Gastroesophageal sphincter (tissue), 3 donors: ENCODE measurements at regions not wholly inside any gene's neighbourhood (a gene's known extent, or its start where the extent isn't known, plus 50 kb on each side); places are given as distances from the start of the nearest gene placed in this dataset.

Experiments
- CTCF ChIP-seq, 4 experiments: fragments of 200-600 bp in 2 of 4; fragments of 450-650 bp in 2 of 4; sonication (generic) in 1 of 4; IDR thresholded peaks; one replicate each; pipeline ENCODE4 v1.5.1; 2017 to 2019; ENCODE audit warnings: antibody characterized with exemption in 4 of 4, mild to moderate bottlenecking in 2 of 4, moderate library complexity in 2 of 4
- POLR2A ChIP-seq, 2 donors: fragments of 450-650 bp; IDR thresholded peaks; one replicate each; pipeline ENCODE4 v1.6.1; 2017; ENCODE audit warnings: antibody characterized with exemption in 2 of 2, mild to moderate bottlenecking in 2 of 2, moderate library complexity in 1 of 2
- POLR2AphosphoS5 ChIP-seq: sonication (generic); formaldehyde crosslinking; IDR thresholded peaks from one replicate; pipeline ENCODE4 v1.6.1; 2017; ENCODE audit warnings: antibody characterized with exemption

- no peak for TF ChIP-seq CTCF (IDR thresholded peaks at IDR 0.05)
- no peak for TF ChIP-seq POLR2AphosphoS5
- no peak for TF ChIP-seq POLR2A (IDR thresholded peaks at IDR 0.05)
These were observed 188.6 kb upstream of the RREB1 start for GRCh38 chr6:6919173-6919572.
